OCI-LY3 (cell line): ENCODE measurements at regions not wholly inside any gene's neighbourhood (a gene's known extent, or its start where the extent isn't known, plus 50 kb on each side); places are given as distances from the start of the nearest gene placed in this dataset.

Source experiments
- H2AFZ ChIP-seq: fragments of 200-600, 300-600 bp; shearing (Covaris generic); 2 replicates; pipeline ENCODE4 v1.6.0; 2014; ENCODE audit warnings: antibody characterized with exemption, low read depth, low read length
- H3K27ac ChIP-seq: fragments of 200-600, 300-600 bp; sonication (generic); 2 replicates; pipeline ENCODE4 v1.5.1; 2014; ENCODE audit warnings: mild to moderate bottlenecking, low read length, moderate library complexity, mixed read lengths
- H3K27me3 ChIP-seq: fragments of 200-600, 300-600 bp; sonication (generic); 2 replicates; pipeline ENCODE4 v1.6.1; 2014; ENCODE audit warnings: low read depth, low read length, mixed read lengths
- H3K36me3 ChIP-seq: fragments of 200-600, 300-600 bp; sonication (generic); replicated peaks from 2 replicates; pipeline ENCODE3; 2014; ENCODE audit warnings: low read depth, low read length, mixed read lengths
- H3K4me1 ChIP-seq: fragments of 300-600, 200-600 bp; sonication (generic); 2 replicates; pipeline ENCODE4 v1.6.1; 2014; ENCODE audit warnings: low read length, mixed read lengths
- H3K4me2 ChIP-seq: fragments of 200-600, 300-600 bp; sonication (generic); 2 replicates; pipeline ENCODE4 v1.6.1; 2014; ENCODE audit warnings: low read length, mixed read lengths
- H3K4me3 ChIP-seq: fragments of 300-600, 200-600 bp; sonication (generic); 2 replicates; pipeline ENCODE4 v1.5.1; 2014; ENCODE audit warnings: antibody characterized with exemption, mild to moderate bottlenecking, low read length, moderate library complexity
- H3K79me2 ChIP-seq: fragments of 300-600, 200-600 bp; shearing (Covaris generic); 2 replicates; pipeline ENCODE4 v1.6.1; 2014; ENCODE audit warnings: mild to moderate bottlenecking, low read length, mixed read lengths
- H3K9ac ChIP-seq: fragments of 300-600, 200-600 bp; shearing (Covaris generic); 2 replicates; pipeline ENCODE4 v1.6.0; 2014; ENCODE audit warnings: mild to moderate bottlenecking, low read length, moderate library complexity
- H3K9me3 ChIP-seq: fragments of 200-600, 300-600 bp; shearing (Covaris generic); 2 replicates; pipeline ENCODE4 v1.6.1; 2014; ENCODE audit warnings: low read length, mixed read lengths; ENCODE audit not compliant: insufficient read depth
- H4K20me1 ChIP-seq: fragments of 200-600, 300-600 bp; sonication (generic); 2 replicates; pipeline ENCODE4 v1.6.1; 2016; ENCODE audit warnings: low read length, mixed read lengths; ENCODE audit not compliant: insufficient read depth
- CTCF ChIP-seq: fragments of 200-600, 300-600 bp; sonication (generic); IDR thresholded peaks from 2 replicates; pipeline ENCODE4 v1.5.1; 2014; ENCODE audit warnings: antibody characterized with exemption, low read length, low read depth
- EZH2phosphoT487 ChIP-seq: fragments of 200-600 bp; shearing (Covaris generic); IDR thresholded peaks from 2 replicates; pipeline ENCODE4 v1.6.1; 2018; ENCODE audit warnings: antibody characterized with exemption, mixed run types, low read depth

- peak overlapping the region; percentile 15; the same call in 1 of the 2 replicates for H2AFZ ChIP-seq
- TF ChIP-seq EZH2phosphoT487: no peak
- H3K4me1 ChIP-seq: peaks cover 5% of the 10 kb centered on the region; the same call in 1 of the 2 replicates
- H3K9ac ChIP-seq: no peak overlapping the region
- no peak overlapping the region for H3K27ac ChIP-seq
- H3K79me2 ChIP-seq: no peaks in the 10 kb centered on the region
- H3K36me3 ChIP-seq: no peaks in the 10 kb centered on the region
- no peaks in the 10 kb centered on the region for H3K27me3 ChIP-seq
- H3K4me3 ChIP-seq: no peak overlapping the region
- H3K4me2 ChIP-seq: no peak overlapping the region
- H4K20me1 ChIP-seq: no peaks in the 10 kb centered on the region
- no peaks in the 10 kb centered on the region for H3K9me3 ChIP-seq
These were observed 52.0 kb upstream of the RGS2 start for GRCh38 chr1:192756847-192757246.

GRCh38 chr1:192758492-192758891 lies 50.3 kb upstream of the RGS2 start:
- H4K20me1 ChIP-seq: no peaks in the 10 kb centered on the region
- no peaks in the 10 kb centered on the region for H3K36me3 ChIP-seq
- no peaks in the 10 kb centered on the region for H3K27me3 ChIP-seq
- H3K9me3 ChIP-seq: no peaks in the 10 kb centered on the region
- no peak overlapping the region for H3K9ac ChIP-seq
- no peaks in the 10 kb centered on the region for H3K79me2 ChIP-seq
- H3K4me2 ChIP-seq: no peak overlapping the region
- TF ChIP-seq CTCF (no peak), EZH2phosphoT487 (no peak)
- no peak overlapping the region for H2AFZ ChIP-seq
- no peak overlapping the region for H3K27ac ChIP-seq
- no peak overlapping the region for H3K4me3 ChIP-seq
- peaks cover 9% of the 10 kb centered on the region; the same call in 1 of the 2 replicates for H3K4me1 ChIP-seq
